ENCODE measurements at regions not wholly inside any gene's neighbourhood (a gene's known extent, or its start where the extent isn't known, plus 50 kb on each side); places are given as distances from the start of the nearest gene placed in this dataset.

DNA sequence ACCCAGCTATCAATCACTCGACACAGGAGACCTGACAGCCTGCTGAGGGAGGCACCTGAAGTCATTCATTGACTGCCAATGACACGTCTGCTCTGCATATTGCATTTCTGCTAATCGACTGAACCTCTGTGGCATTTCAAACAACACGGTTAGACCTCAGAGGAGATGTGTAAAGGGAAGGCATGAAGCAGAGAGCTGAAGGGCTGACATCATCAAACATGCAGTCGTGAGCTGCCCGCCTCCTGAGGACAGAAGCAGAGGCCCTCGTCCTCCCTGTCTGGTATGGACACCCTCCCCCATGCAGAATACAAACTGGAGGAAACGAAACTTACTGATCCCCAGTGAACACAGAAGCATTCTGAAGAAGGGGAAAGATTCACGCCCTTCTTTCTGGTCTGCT lies 462.6 kb upstream of the MGMT start:
- in situ Hi-C loops (cut with HindIII; ENCODE audit: low pct_unique_long_range_greater_than_20kb, low sequenced_read_pairs), result no loop called here

DNA sequence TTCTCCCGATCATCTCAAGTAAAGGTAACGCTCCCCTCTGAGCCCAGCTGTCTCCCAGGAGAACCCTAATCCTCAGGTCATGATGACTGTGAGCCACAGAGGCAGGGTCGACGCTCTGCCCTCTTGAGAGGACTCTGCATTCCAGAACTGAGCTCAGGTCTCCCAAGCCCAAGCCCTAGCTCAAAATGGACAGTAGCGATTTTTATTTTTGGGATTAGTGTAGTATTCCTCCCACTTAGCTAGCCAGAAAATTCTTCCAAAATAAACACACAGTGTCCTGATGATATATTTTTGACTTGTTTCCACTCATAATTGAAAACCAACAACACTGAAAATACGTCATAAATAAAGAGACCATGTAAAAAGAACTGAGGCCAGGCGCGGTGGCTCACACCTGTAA lies 462.0 kb upstream of the MGMT start:
- in situ Hi-C loops (cut with HindIII; ENCODE audit: low pct_unique_long_range_greater_than_20kb, low sequenced_read_pairs), result no loop called here
- DNase-seq (ENCODE audit: low read depth, low spot score), result no peak

More for the DNA sequence above, 462.6 kb upstream of the MGMT start:
- DNase-seq (ENCODE audit: low read depth, low spot score), result no peak

DNA sequence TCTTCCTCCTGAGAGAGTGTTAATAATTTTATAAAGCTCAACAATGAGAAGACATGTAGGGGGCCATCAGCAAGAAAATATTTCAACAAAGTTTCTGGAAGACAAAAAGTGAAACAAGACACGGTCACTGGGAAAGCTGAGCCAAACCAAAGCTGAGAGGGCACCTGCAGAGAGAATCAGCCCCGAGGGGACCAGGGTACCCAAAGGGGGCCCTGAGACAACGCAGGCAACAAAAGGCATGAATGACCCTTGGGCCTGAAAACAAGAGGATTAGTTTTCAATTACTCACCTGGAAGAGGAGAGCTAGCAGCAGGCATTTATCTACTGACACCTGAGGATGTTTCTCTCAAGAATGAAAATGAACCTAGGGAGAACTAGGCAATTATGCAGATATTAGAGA lies 461.2 kb upstream of the MGMT start:
- in situ Hi-C loops (cut with HindIII; ENCODE audit: low pct_unique_long_range_greater_than_20kb, low sequenced_read_pairs), result no loop called here
- DNase-seq (ENCODE audit: low read depth, low spot score), result no peak

- in situ Hi-C loops (cut with HindIII; ENCODE audit: low pct_unique_long_range_greater_than_20kb, low sequenced_read_pairs), result no loop called here
- DNase-seq (ENCODE audit: low read depth, low spot score), result no peak
These were observed 448.5 kb upstream of the MGMT start for GRCh38 chr10:129018511-129018910.

GRCh38 chr10:129020651-129021330 lies 446.2 kb upstream of the MGMT start:
- no peak for DNase-seq (ENCODE audit: low read depth, low spot score)
- in situ Hi-C loops (cut with HindIII; ENCODE audit: low pct_unique_long_range_greater_than_20kb, low sequenced_read_pairs), result no loop called here

DNA sequence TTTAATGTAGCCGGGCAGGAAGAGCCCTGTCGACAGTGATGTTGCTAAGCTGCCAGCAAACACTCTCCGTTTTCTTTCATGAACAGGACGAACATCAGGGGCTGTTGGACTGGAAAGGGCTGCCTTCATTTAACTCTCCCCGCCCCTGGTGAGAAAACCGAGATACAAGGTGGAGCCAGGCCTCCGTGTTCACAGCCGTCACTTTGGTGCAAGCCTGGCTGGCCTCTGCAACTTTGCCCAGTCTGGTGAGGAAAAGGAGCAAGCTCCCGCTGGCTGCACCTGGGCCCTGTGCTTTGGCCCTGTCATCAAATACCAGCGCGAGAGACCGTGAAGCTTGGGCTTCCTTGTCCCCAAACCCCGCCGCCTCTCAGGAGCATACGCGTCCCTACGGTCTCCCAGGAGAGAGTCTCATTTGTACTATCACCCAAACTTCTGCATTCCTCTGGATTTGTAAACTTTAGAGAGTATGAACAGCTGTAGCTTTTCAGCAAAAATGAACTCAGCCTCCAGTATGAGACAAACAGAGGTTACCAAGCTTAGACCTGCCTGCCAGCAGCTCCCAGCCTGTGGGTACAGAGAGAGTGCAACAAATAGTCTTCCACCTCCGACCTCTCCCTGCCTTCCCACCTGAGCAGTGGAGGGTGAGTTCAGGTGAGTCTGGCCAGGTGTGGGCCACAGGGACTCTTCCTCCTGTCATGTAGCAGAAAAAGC lies 445.3 kb upstream of the MGMT start:
- in situ Hi-C loops (cut with HindIII; ENCODE audit: low pct_unique_long_range_greater_than_20kb, low sequenced_read_pairs), result no loop called here
- DNase-seq (ENCODE audit: low read depth, low spot score), result no peak

- in situ Hi-C loops (cut with HindIII; ENCODE audit: low pct_unique_long_range_greater_than_20kb, low sequenced_read_pairs), result no loop called here
- no peak for DNase-seq (ENCODE audit: low read depth, low spot score)
These were observed 444.0 kb upstream of the MGMT start for GRCh38 chr10:129023082-129023481.

DNA sequence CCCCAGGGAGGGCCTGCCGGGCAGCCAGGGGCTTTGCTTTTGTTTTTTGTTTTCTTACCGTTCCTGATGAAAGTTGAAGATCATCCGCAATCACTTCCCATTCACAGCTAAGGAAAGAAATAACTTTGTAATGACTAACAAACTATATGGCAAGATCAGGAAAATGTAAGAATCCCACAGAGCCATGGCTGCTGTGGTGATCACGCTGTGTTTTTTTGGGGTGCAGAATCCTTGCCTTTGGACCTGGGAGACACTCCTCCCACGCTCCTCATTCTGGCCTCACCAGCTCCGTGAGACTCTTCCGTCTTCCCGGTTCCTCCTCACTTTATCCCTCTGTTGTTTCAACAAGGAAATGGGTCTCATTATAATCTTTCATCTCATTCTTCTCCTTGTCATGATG lies 443.0 kb upstream of the MGMT start:
- no peak for DNase-seq (ENCODE audit: low read depth, low spot score)
- in situ Hi-C loops (cut with HindIII; ENCODE audit: low pct_unique_long_range_greater_than_20kb, low sequenced_read_pairs), result no loop called here

DNA sequence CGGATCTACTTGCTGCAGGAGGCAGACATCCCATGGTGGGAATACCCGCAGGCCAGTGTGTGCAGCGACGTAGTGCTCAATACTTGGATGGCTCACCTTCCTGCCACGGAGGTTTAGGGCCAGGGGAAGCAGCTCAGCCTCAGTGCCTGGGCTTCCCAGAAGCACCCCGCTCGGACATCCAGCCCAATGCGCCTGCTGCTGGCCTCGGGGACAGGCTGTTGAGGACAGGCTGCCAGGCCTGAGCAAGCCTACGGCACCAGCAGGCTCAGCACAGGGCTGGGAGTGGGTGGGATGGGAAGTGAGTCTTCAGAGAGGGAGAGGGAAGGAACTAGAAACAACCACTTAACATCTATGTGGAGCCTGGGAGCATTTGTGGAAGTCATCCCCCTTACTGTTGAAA lies 441.3 kb upstream of the MGMT start:
- in situ Hi-C loops (cut with HindIII; ENCODE audit: low pct_unique_long_range_greater_than_20kb, low sequenced_read_pairs), result no loop called here
- no peak for DNase-seq (ENCODE audit: low read depth, low spot score)

DNA sequence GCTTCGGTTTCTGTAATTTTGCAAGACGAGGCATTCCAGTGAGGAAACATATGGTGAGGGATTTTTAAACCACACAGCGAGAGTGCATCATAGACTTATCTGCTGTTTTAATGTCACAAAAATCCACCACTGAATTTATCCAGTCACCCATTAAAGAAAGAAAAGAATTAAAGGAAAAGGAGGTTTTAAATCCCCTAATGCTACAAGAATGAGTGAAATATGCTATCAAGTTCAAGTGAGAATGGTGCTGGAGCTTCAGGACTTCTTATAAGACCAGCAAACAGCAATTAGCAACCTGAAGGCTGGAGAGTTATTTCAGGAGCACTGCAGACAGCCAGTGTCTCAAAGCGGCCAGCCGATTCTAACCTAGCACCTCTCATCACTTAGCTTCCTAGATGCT lies 439.1 kb upstream of the MGMT start:
- in situ Hi-C loops (cut with HindIII; ENCODE audit: low pct_unique_long_range_greater_than_20kb, low sequenced_read_pairs), result no loop called here
- DNase-seq (ENCODE audit: low read depth, low spot score), result no peak

DNA sequence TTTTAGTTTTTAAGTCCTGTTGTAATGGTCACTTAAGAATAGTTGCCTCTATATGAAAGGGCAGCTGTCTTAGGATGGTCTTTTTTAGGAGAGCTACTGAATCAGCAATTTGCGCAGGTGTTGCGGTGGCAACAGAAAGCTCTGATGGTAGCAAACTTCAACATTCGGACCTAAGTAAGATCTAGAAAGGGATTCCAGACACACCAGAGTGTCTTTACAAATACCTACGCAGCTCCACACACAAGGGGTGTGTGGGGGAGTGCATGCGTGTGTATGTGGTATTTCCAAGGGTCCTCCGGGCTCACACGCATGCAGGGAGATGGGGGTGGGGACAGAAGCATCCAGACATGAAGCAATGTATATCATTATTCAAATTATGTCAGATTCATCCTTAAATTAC lies 438.6 kb upstream of the MGMT start:
- in situ Hi-C loops (cut with HindIII; ENCODE audit: low pct_unique_long_range_greater_than_20kb, low sequenced_read_pairs), result no loop called here
- DNase-seq (ENCODE audit: low read depth, low spot score), result no peak

DNA sequence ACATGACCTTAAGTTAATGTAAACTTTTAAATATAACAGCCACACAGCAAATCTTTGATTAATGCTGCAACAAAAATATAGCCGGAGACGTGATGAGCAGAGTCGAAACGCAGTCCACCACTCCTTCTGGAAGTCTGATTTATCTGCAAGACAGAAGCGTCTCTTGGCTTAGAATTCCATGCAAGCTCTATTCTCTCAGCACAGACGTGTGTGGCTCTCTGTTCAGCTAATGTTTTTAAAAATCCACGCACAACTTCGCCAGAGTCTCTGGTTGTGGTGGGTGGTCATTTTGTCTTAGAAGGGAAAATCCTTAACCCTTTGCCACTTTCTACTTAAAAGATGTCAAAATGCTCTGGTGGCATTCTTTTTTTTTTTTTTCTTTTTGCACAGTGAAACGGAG lies 438.0 kb upstream of the MGMT start:
- no peak for DNase-seq (ENCODE audit: low read depth, low spot score)
- in situ Hi-C loops (cut with HindIII; ENCODE audit: low pct_unique_long_range_greater_than_20kb, low sequenced_read_pairs), result no loop called here

- in situ Hi-C loops (cut with HindIII; ENCODE audit: low pct_unique_long_range_greater_than_20kb, low sequenced_read_pairs), result no loop called here
- DNase-seq (ENCODE audit: low read depth, low spot score), result no peak
These were observed 437.0 kb upstream of the MGMT start for GRCh38 chr10:129029851-129030602.

- in situ Hi-C loops (cut with HindIII; ENCODE audit: low pct_unique_long_range_greater_than_20kb, low sequenced_read_pairs), result no loop called here
- no peak for DNase-seq (ENCODE audit: low read depth, low spot score)
These were observed 436.5 kb upstream of the MGMT start for GRCh38 chr10:129030603-129030895.

DNA sequence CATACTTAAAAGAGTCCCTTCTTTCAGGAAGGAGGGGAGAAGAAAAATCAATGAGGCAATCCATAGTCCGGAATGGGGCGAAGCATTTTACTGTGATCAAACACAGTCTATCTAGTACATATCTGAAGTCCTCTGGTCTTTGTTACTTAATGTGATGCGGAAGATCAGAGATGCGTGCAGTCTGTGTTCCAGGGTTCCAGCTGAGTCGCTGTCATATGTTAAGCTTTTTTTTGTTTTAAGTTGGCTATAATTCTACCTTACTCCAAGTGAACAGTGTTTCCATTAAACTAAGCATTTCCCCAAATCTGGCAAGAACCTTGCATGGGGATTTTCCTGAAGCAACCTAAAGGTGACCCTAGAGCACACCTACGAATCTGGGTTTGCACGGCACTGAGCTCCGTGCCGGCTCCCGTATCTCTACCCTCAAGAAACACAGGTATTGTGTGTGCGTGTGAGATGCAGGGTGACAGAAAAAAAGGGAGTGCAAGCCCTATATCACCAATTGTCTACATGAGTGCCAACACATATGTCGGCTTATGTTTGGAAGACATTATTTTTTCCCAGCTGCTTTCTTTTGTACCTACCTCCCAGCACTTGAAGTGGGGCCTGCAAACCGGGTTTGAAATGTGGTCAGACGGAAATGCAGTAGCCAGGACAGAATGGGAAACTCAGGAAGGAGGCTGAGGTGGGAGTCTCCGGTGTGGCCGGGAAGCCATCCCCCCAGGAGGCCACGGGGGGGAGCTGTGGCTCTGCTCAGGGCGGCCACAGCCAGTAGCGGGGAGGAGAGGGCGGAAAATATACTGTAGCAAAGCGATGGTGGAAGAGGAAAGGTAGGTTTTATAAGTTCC lies 435.8 kb upstream of the MGMT start:
- peak; percentile 50 for DNase-seq (ENCODE audit: low read depth, low spot score)
- in situ Hi-C loops (cut with HindIII; ENCODE audit: low pct_unique_long_range_greater_than_20kb, low sequenced_read_pairs), result no loop called here

GRCh38 chr10:129031844-129032150 lies 435.2 kb upstream of the MGMT start:
- in situ Hi-C loops (cut with HindIII; ENCODE audit: low pct_unique_long_range_greater_than_20kb, low sequenced_read_pairs), result no loop called here

DNA sequence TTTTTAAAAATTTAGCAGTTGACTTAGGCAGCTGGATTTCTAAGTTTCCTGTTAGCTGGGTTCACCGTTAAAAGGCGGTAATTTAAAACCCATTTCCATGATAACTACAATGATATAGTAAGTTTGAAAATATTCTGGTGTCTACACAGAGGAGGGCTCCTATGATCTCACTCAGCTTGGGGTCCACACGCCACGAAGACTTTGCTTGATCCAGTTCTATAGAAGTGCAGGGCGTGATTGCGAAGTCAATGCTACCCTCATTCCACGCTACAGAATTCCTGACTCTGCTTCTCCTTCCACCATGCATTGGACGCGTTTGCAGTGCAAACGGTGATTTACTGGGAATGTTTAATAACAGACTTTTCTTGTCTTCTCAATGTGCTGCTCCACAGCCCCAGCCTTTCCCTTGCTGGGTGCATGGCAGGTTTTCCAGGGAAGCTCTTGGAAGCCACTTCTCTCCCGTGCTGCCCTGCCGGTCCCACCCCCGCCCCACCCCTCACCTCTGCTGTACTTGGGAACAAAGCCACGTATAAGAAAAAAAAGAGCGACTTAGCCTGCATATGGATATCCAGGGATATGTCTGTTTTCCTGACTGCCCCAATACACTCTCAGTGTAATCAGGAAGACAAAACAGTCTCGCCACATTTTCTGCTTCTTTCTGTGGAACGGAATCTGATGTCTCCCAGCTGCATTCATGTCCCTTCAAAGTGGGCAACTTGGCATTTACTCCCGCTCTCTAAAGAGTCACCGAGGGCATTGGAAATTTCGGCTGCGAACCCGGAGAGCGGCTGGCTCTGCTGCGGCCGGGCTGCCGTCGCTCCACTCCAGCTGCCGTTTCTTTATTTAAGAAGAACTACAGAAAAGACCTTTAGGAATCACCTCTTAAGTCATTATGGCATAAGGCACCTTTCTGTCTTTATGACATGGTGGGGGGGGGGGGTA lies 434.4 kb upstream of the MGMT start:
- no peak for DNase-seq (ENCODE audit: low read depth, low spot score)
- in situ Hi-C loops (cut with HindIII; ENCODE audit: low pct_unique_long_range_greater_than_20kb, low sequenced_read_pairs), result no loop called here

More at GRCh38 chr10:129031844-129032150, 435.2 kb upstream of the MGMT start:
- DNase-seq (ENCODE audit: low read depth, low spot score), result no peak

Data from SK-MEL-5 (cell line).